Erythroblast (primary cell): ENCODE measurements at regions not wholly inside any gene's neighbourhood (a gene's known extent, or its start where the extent isn't known, plus 50 kb on each side); places are given as distances from the start of the nearest gene placed in this dataset.

Source experiments
- GATA1 ChIP-seq: IDR thresholded peaks from 2 replicates; pipeline ENCODE4 v1.6.1; 2011; ENCODE audit warnings: low read depth, mild to moderate bottlenecking, control low read depth, low read length, moderate library complexity
- POLR2A ChIP-seq: IDR thresholded peaks from 2 replicates; pipeline ENCODE4 v1.6.1; 2011; ENCODE audit warnings: mild to moderate bottlenecking, low read length

- TF ChIP-seq POLR2A (no peak), GATA1 (no peak)
Measured at GRCh38 chr2:51994123-51994763, 962.3 kb upstream of the NRXN1 start.
